Ishikawa (cell line): ENCODE measurements at regions not wholly inside any gene's neighbourhood (a gene's known extent, or its start where the extent isn't known, plus 50 kb on each side); places are given as distances from the start of the nearest gene placed in this dataset.

Source experiments
- CEBPB ChIP-seq: IDR thresholded peaks from 2 replicates; pipeline ENCODE4 v1.6.1; 2012
- CREB1 ChIP-seq: IDR thresholded peaks from 2 replicates; pipeline ENCODE4 v1.6.1; 2012; ENCODE audit warnings: low read depth
- EGR1 ChIP-seq: IDR thresholded peaks from 2 replicates; pipeline ENCODE4 v1.6.1; 2012
- EP300 ChIP-seq: IDR thresholded peaks from 2 replicates; pipeline ENCODE4 v1.6.1; 2012; ENCODE audit warnings: borderline replicate concordance
- FOXM1 ChIP-seq: IDR thresholded peaks from 2 replicates; pipeline ENCODE4 v1.6.1; 2012; ENCODE audit warnings: low read depth, borderline replicate concordance
- MAX ChIP-seq: IDR thresholded peaks from 2 replicates; pipeline ENCODE4 v1.6.1; 2012
- NFIC ChIP-seq: IDR thresholded peaks from 2 replicates; pipeline ENCODE4 v1.6.1; 2012
- RAD21 ChIP-seq: IDR thresholded peaks from 2 replicates; pipeline ENCODE4 v1.6.1; 2012; ENCODE audit warnings: low read depth
- REST ChIP-seq: IDR thresholded peaks from 2 replicates; pipeline ENCODE4 v1.6.1; 2012; ENCODE audit warnings: low read depth, mild to moderate bottlenecking
- TAF1 ChIP-seq: IDR thresholded peaks from 2 replicates; pipeline ENCODE4 v1.6.1; 2012; ENCODE audit warnings: low read depth, mild to moderate bottlenecking
- TCF12 ChIP-seq: IDR thresholded peaks from 2 replicates; pipeline ENCODE4 v1.6.1; 2012; ENCODE audit warnings: low read depth
- TEAD4 ChIP-seq: IDR thresholded peaks from 2 replicates; pipeline ENCODE4 v1.6.1; 2012
- USF1 ChIP-seq: IDR thresholded peaks from 2 replicates; pipeline ENCODE4 v1.6.1; 2012
- YY1 ChIP-seq: IDR thresholded peaks from 2 replicates; pipeline ENCODE4 v1.6.1; 2012; ENCODE audit warnings: low read depth
- ZBTB7A ChIP-seq: IDR thresholded peaks from 2 replicates; pipeline ENCODE4 v1.6.1; 2012; ENCODE audit warnings: low read depth

- TF ChIP-seq RAD21 (no peak), MAX (no peak), EGR1 (no peak), TEAD4 (no peak), EP300 (no peak), ZBTB7A (no peak), REST (no peak), YY1 (no peak), TCF12 (no peak), TAF1 (no peak), FOXM1 (no peak), CEBPB (no peak), NFIC (no peak), CREB1 (no peak), USF1 (no peak)
Measured at GRCh38 chr15:26029146-26029545, 166.0 kb upstream of the ATP10A start.

GRCh38 chr15:26028086-26028740 is 165.1 kb upstream of the ATP10A start:
- no peak for TF ChIP-seq EP300
- no peak for TF ChIP-seq TCF12

GRCh38 chr15:26024241-26024640 is 161.1 kb upstream of the ATP10A start:
- no peak for TF ChIP-seq USF1
- no peak for TF ChIP-seq FOXM1
- TF ChIP-seq RAD21 = no peak
- TF ChIP-seq NFIC = no peak
- TF ChIP-seq EGR1 = no peak

- TF ChIP-seq RAD21 = no peak
- TF ChIP-seq EP300 = no peak
- TF ChIP-seq CEBPB = no peak
- TF ChIP-seq REST = no peak
- TF ChIP-seq YY1 = no peak
- no peak for TF ChIP-seq CREB1
- TF ChIP-seq ZBTB7A = no peak
- TF ChIP-seq FOXM1 = no peak
- no peak for TF ChIP-seq TEAD4
- no peak for TF ChIP-seq USF1
- TF ChIP-seq NFIC = no peak
- TF ChIP-seq TCF12 = no peak
- TF ChIP-seq EGR1 = no peak
- no peak for TF ChIP-seq TAF1
- TF ChIP-seq MAX = no peak
Measured at GRCh38 chr15:26023691-26024090, 160.6 kb upstream of the ATP10A start.

GRCh38 chr15:26023231-26023630 is 160.1 kb upstream of the ATP10A start:
- TF ChIP-seq EGR1 (no peak), ZBTB7A (no peak), RAD21 (no peak), CREB1 (no peak), REST (no peak), CEBPB (no peak), TEAD4 (no peak), YY1 (no peak), EP300 (no peak), MAX (no peak), TAF1 (no peak), TCF12 (no peak), NFIC (no peak)
